Cardiac muscle cell (in vitro differentiated cells and primary cell): ENCODE measurements at regions not wholly inside any gene's neighbourhood (a gene's known extent, or its start where the extent isn't known, plus 50 kb on each side); places are given as distances from the start of the nearest gene placed in this dataset.

Source experiments
- DNase-seq, 2 donors: peaks; one replicate each; pipeline versions ENCODE4 v3.0.0 to v3.0.0-alpha.2; 2010 to 2017; ENCODE audit warnings: low read depth in 1 of 2, low spot score in 1 of 2
- H3K27ac ChIP-seq: fragments of 200-600 bp; sonication (generic); 2 replicates; pipeline ENCODE4 v1.5.1; 2016
- H3K27me3 ChIP-seq: fragments of 200-600 bp; sonication (generic); 2 replicates; pipeline ENCODE4 v1.6.0; 2016; ENCODE audit warnings: control low read depth
- H3K36me3 ChIP-seq: fragments of 200-600 bp; sonication (generic); 2 replicates; pipeline ENCODE4 v1.5.1; 2016; ENCODE audit warnings: control low read depth
- H3K4me1 ChIP-seq: fragments of 200-600 bp; sonication (generic); 2 replicates; pipeline ENCODE4 v1.8.1; 2017; ENCODE audit warnings: low read depth, mild to moderate bottlenecking, mixed run types
- H3K4me3 ChIP-seq: fragments of 200-600 bp; sonication (generic); 2 replicates; pipeline ENCODE4 v1.5.1; 2016; ENCODE audit warnings: mild to moderate bottlenecking
- H3K9me3 ChIP-seq: fragments of 200-600 bp; sonication (generic); 2 replicates; pipeline ENCODE4 v1.5.1; 2017; ENCODE audit warnings: low read depth, mild to moderate bottlenecking, control low read depth
- TF ChIP-seq, protein P1 (sequence below): IDR thresholded peaks from 2 replicates; pipeline ENCODE4 v1.5.1; 2012; ENCODE audit warnings: low read depth, mild to moderate bottlenecking, low read length

DNA sequence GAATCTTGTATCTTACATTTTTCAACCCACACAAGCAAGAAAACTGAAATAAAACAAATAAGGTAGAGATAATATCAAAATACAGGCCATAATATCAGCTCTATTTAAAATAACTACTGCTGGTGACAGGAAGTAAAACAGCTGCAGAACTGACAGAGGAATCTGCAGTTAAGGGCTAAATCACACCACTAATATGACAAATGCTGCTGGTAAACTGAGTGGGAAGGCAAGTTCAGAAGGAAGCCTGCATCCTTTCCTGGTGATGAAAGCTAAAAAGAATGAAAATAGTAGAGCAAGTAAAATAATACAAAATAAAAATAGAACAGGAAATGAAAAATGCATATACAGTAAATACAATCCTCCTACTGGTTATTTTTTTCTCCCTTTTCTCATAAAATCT, 1293.7 kb upstream of the C9orf72 start:
- no peaks in the 10 kb centered on the region for H3K27me3 ChIP-seq
- no peaks in the 10 kb centered on the region for H3K36me3 ChIP-seq
- DNase-seq, result no peak
- H3K27ac ChIP-seq, result no peak overlapping the region
- H3K9me3 ChIP-seq, result no peaks in the 10 kb centered on the region
- H3K4me1 ChIP-seq, result no peaks in the 10 kb centered on the region
- no peak overlapping the region for H3K4me3 ChIP-seq
- TF ChIP-seq, protein P1, sequence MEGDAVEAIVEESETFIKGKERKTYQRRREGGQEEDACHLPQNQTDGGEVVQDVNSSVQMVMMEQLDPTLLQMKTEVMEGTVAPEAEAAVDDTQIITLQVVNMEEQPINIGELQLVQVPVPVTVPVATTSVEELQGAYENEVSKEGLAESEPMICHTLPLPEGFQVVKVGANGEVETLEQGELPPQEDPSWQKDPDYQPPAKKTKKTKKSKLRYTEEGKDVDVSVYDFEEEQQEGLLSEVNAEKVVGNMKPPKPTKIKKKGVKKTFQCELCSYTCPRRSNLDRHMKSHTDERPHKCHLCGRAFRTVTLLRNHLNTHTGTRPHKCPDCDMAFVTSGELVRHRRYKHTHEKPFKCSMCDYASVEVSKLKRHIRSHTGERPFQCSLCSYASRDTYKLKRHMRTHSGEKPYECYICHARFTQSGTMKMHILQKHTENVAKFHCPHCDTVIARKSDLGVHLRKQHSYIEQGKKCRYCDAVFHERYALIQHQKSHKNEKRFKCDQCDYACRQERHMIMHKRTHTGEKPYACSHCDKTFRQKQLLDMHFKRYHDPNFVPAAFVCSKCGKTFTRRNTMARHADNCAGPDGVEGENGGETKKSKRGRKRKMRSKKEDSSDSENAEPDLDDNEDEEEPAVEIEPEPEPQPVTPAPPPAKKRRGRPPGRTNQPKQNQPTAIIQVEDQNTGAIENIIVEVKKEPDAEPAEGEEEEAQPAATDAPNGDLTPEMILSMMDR, result no peak

DNA sequence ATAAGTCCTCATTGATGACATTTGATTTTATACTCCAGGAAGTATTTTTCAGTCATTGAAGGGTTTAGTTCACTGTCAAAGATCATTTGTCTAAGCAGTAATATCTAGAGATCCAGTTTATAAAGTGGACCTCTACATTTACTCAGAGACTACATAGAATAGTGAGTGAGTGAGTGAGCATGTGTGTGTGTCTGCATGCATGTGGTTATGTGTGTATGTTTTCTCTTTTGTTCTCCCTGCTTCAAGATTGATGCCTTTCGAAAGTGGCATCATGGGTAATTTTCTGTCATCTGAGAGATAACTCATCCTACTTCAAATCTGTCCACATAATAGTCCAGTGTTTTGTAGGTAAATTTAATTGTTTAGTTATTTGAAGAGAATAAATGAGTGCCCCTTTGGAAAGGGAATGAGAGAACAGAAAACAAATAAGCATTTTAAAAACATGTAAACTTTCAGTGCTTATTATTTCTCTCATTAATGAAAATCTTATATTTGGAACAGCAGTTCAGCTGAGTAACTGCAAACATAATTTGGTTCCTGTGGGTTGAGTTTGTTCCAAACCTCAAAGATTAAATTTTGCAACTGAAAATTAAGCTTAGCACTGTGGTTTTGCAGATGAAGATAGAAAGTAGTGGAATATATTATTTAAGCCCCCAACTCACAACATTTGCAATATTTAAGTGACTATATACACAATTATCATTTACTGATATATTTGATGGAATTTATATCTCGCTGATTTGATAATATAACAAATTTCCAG, 1295.1 kb upstream of the C9orf72 start:
- Histone ChIP-seq H3K36me3 (no peaks in the 10 kb centered on the region), H3K9me3 (no peaks in the 10 kb centered on the region), H3K4me1 (no peaks in the 10 kb centered on the region), H3K4me3 (no peak overlapping the region), H3K27me3 (no peaks in the 10 kb centered on the region), H3K27ac (no peak overlapping the region)
- no peak for DNase-seq
- TF ChIP-seq, protein P1, result no peak

DNA sequence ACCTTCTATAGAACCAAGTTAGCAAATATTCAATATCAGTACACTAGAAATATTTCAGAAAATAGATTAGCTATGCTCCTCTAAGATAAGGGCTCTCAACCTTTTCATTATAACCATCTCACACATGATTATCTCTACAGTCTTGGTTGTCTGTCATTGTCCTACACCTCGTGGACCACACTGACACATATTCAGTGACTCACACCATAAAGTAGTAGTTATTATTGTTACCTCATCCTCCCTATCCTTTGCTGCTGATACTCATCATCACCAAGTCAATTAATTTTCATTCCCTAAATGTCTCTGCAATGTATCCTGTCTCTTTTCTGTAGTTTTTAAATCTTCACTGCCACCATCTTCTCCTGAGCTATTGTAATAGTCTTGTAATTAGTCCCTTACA, 1309.2 kb upstream of the C9orf72 start:
- no peaks in the 10 kb centered on the region for H3K4me1 ChIP-seq
- DNase-seq, result no peak
- no peaks in the 10 kb centered on the region for H3K27me3 ChIP-seq

DNA sequence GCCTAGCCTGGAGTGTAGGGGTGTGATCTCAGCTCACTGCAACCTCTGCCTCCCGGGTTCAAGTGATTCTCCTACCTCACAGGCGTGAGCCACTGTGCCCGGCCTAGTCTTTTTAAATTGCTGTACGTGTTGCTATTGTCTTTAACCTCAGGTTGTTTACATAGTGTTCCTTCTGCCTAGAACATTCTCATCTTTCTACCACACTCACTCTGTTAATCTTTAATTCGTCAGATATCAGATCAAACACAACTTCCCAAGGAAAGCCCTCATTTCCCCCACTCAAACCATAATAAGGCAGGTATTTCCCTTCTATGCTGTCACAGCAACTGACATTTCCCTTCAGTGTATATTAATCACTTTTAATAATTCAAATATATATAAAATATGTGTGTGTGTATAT, 1310.0 kb upstream of the C9orf72 start:
- no peaks in the 10 kb centered on the region for H3K9me3 ChIP-seq
- no peak for DNase-seq
- no peaks in the 10 kb centered on the region for H3K27me3 ChIP-seq
- TF ChIP-seq, protein P1, result no peak
- H3K27ac ChIP-seq, result no peak overlapping the region
- H3K4me1 ChIP-seq, result no peaks in the 10 kb centered on the region
- no peak overlapping the region for H3K4me3 ChIP-seq
- no peaks in the 10 kb centered on the region for H3K36me3 ChIP-seq

More for the DNA sequence above, 1309.2 kb upstream of the C9orf72 start:
- H3K36me3 ChIP-seq, result no peaks in the 10 kb centered on the region
- H3K9me3 ChIP-seq, result no peaks in the 10 kb centered on the region
- no peak overlapping the region for H3K27ac ChIP-seq
- H3K4me3 ChIP-seq, result no peak overlapping the region
- TF ChIP-seq, protein P1, result no peak

DNA sequence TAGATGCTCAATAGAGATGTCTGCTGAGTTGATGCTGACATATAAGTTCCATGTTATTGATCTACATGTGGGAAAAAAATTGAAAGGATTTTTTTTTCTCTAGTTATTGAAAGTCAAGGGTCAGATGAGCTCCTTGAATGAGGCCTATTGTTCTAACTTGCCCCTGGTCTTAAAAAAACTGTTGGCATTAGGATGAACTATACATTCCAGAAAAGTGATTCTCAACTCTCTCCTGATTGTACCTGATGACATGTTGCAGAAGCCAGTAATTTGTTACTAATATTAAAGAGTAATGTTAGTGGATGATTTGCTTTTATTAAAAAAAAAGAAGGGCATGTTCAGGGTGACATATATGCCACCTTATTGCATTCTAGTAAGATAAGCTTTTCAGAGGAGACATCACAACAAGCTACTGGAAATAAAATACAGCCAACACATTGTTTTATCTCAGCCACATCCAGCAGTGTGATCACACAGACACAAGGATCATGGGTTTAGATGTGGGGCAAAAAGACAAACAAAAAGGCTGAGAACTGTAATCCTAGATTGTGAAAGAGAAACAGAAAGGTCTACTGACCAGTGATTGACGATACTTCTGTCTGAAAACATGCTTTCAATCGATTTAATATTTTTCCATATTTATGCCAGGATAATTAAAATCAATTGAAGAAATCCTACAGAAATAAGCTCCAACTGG, 1314.1 kb upstream of the C9orf72 start:
- H3K4me1 ChIP-seq, result no peaks in the 10 kb centered on the region
- no peak overlapping the region for H3K27ac ChIP-seq
- H3K9me3 ChIP-seq, result no peaks in the 10 kb centered on the region
- DNase-seq, result no peak
- TF ChIP-seq, protein P1, result no peak
- H3K36me3 ChIP-seq, result no peaks in the 10 kb centered on the region
- H3K4me3 ChIP-seq, result no peak overlapping the region
- H3K27me3 ChIP-seq, result no peaks in the 10 kb centered on the region
